BE2C (cell line): ENCODE measurements at regions not wholly inside any gene's neighbourhood (a gene's known extent, or its start where the extent isn't known, plus 50 kb on each side); places are given as distances from the start of the nearest gene placed in this dataset.

Experiments used
- DNase-seq: peaks from one replicate; pipeline ENCODE4 v3.0.0-alpha.2; 2020
- H3K27me3 ChIP-seq: fragments of 250-450 bp; sonication (Bioruptor Pico); 2 replicates; pipeline ENCODE4 v1.5.1; 2020; ENCODE audit warnings: mild to moderate bottlenecking
- H3K36me3 ChIP-seq: fragments of 250-450 bp; sonication (Bioruptor Pico); 2 replicates; pipeline ENCODE4 v1.5.1; 2020; ENCODE audit warnings: mild to moderate bottlenecking
- H3K4me1 ChIP-seq: fragments of 250-450 bp; sonication (Bioruptor Pico); 2 replicates; pipeline ENCODE4 v1.5.1; 2020
- H3K4me3 ChIP-seq: 2 replicates; pipeline ENCODE4 v1.5.1; 2011; ENCODE audit warnings: low read depth, low read length
- H3K9me3 ChIP-seq: fragments of 250-450 bp; sonication (Bioruptor Pico); 2 replicates; pipeline ENCODE4 v1.5.1; 2020
- TF ChIP-seq, protein P1 (sequence below): IDR thresholded peaks from 2 replicates; pipeline ENCODE4 v1.5.1; 2012; ENCODE audit warnings: mild to moderate bottlenecking, low read depth, low read length

DNA sequence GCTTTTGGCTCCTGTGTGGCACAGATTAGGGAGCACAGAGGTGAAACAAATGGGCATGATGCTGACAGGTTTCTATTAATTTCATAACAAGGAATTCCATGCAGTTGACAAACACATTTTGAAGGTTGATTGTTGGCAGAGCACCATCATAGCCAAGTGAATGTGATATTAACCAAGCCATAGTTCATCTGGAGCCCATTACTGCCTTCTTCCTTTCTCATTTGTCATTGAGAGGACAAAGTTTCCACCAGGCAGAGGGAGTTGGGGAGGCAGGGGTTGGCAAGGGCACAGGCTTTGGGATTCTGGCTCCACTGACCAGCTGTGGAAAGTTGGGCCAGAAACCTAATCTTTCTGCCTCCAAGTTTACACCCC, 325.2 kb downstream of the MFSD1 start:
- Histone ChIP-seq H3K27me3 (no peaks in the 10 kb centered on the region), H3K4me3 (no peak overlapping the region), H3K4me1 (no peaks in the 10 kb centered on the region), H3K9me3 (no peaks in the 10 kb centered on the region), H3K36me3 (no peaks in the 10 kb centered on the region)
- DNase-seq: no peak
- TF ChIP-seq, protein P1, sequence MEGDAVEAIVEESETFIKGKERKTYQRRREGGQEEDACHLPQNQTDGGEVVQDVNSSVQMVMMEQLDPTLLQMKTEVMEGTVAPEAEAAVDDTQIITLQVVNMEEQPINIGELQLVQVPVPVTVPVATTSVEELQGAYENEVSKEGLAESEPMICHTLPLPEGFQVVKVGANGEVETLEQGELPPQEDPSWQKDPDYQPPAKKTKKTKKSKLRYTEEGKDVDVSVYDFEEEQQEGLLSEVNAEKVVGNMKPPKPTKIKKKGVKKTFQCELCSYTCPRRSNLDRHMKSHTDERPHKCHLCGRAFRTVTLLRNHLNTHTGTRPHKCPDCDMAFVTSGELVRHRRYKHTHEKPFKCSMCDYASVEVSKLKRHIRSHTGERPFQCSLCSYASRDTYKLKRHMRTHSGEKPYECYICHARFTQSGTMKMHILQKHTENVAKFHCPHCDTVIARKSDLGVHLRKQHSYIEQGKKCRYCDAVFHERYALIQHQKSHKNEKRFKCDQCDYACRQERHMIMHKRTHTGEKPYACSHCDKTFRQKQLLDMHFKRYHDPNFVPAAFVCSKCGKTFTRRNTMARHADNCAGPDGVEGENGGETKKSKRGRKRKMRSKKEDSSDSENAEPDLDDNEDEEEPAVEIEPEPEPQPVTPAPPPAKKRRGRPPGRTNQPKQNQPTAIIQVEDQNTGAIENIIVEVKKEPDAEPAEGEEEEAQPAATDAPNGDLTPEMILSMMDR: no peak

DNA sequence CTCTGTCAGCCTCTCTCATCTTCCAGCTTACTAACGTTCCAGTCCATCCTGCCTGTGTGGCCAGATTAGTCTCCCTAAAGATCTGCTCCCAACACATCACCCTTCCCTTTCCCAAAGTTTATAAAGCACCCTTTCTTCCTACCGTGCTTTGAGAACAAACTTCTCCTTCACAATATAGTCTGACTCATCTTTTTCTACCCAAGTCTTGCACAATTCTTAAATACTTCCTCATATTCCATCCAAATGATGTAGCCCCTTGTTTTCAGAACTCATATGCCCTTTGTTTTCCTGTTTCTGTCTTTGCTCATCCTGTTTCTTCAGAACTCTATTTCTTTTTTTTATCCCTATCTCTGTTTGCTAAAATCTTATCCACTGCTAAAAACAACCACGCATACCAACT, 326.8 kb downstream of the MFSD1 start:
- TF ChIP-seq, protein P1: no peak
- no peak for DNase-seq
- Histone ChIP-seq H3K9me3 (no peaks in the 10 kb centered on the region), H3K4me3 (no peak overlapping the region), H3K4me1 (no peaks in the 10 kb centered on the region), H3K36me3 (no peaks in the 10 kb centered on the region), H3K27me3 (no peaks in the 10 kb centered on the region)

DNA sequence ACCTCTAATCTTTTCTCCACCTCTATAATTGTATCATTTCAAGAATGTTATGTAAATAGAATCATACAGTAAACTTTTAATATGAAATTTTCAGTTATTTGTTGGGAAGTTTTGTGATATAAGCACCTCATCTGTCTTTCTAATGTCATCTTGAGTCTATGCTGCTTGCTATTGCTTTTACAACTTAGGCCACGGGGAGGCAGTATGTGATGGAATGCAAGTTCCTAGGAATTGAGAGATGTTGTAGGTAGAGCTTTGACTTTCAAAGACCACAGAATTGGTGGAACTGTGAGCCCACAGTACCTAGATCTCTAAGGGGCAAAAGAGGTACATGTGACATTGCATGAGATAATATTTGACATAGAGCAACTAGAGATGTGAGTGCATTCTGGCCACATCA, 328.3 kb downstream of the MFSD1 start:
- H3K9me3 ChIP-seq: no peaks in the 10 kb centered on the region
- H3K4me3 ChIP-seq: no peak overlapping the region
- H3K27me3 ChIP-seq: no peaks in the 10 kb centered on the region
- no peaks in the 10 kb centered on the region for H3K4me1 ChIP-seq
- H3K36me3 ChIP-seq: no peaks in the 10 kb centered on the region
- DNase-seq: peak; percentile 13
- TF ChIP-seq, protein P1: peak; percentile 32

DNA sequence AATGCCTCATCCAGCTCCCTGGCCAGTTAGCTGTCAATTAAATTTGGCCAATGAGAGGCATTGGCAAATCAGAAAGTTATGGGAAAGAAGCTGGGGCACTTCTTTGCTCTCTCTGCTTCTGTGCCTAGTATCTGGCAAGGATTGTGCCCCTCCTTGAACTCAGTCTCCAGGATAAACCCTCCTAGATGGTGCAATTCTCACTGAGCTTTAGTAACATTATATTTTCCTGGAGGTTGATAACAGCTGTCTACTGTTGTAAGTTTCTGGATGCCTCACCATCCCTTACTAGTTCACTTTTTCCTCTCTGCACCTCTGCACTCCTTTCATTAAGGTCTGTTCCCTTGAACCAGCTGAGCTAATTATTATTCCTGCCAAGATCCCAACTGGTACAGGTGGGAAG, 329.5 kb downstream of the MFSD1 start:
- H3K4me3 ChIP-seq: no peak overlapping the region
- H3K36me3 ChIP-seq: no peaks in the 10 kb centered on the region
- H3K9me3 ChIP-seq: no peaks in the 10 kb centered on the region
- H3K27me3 ChIP-seq: no peaks in the 10 kb centered on the region
- DNase-seq: no peak
- TF ChIP-seq, protein P1: no peak
- H3K4me1 ChIP-seq: no peaks in the 10 kb centered on the region

DNA sequence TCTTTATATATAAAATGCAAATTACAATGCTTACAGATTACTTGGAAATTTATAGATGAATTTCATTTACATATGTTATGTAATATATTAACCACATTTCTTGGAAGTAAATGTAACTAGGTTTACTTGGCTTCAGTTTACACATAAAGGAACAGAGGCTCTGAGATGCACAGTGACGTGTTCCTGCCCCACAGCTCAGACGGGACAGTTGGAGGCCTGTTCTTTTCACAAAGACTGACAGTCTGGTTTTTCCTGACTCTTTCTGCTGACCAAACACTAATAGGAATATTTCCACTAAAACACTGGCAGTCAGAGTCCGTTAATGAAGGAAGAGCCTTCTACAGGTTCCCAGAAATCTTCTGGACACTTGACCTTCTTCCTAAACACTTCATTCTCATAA, 336.1 kb downstream of the MFSD1 start:
- Histone ChIP-seq H3K4me3 (no peak overlapping the region), H3K27me3 (no peaks in the 10 kb centered on the region), H3K36me3 (no peaks in the 10 kb centered on the region), H3K9me3 (no peaks in the 10 kb centered on the region), H3K4me1 (no peaks in the 10 kb centered on the region)
- no peak for DNase-seq
- TF ChIP-seq, protein P1: no peak

DNA sequence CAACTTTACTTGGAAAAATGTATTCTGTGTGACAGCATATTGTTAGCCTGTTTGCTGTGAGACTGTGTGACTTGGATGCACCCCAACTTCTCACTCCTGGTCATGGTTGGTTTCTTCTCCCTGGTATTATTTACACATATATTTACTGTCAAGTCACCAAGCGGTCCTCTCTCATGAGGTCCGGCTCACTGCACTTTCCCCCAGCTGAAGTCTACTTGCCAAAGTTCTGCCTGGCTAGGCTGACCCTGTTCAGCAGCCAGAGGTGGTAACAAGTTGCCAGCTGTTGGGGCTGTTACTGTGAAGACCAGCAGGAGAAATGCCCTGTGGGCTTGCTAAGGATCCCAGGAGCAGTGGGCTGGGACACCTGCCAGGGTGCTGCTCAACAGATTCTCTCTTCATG, 337.5 kb downstream of the MFSD1 start:
- DNase-seq: no peak
- no peaks in the 10 kb centered on the region for H3K36me3 ChIP-seq
- H3K27me3 ChIP-seq: no peaks in the 10 kb centered on the region
- H3K9me3 ChIP-seq: no peaks in the 10 kb centered on the region
- TF ChIP-seq, protein P1: no peak
- H3K4me1 ChIP-seq: no peaks in the 10 kb centered on the region
- H3K4me3 ChIP-seq: no peak overlapping the region
